ENCODE measurements at regions not wholly inside any gene's neighbourhood (a gene's known extent, or its start where the extent isn't known, plus 50 kb on each side); places are given as distances from the start of the nearest gene placed in this dataset.

GRCh38 chr9:106580546-106580945 is 282.4 kb upstream of the ZNF462 start:
- Histone ChIP-seq H3K14ac (ENCODE audit: insufficient read depth, low read length) (no peak overlapping the region), H3K79me2 (ENCODE audit: insufficient read depth, low read length) (no peaks in the 10 kb centered on the region), H3K27me3 (ENCODE audit: insufficient read depth, low read length) (no peaks in the 10 kb centered on the region), H3K4me2 (ENCODE audit: insufficient read depth, insufficient read length, low read length) (no peak overlapping the region), H4K20me1 (ENCODE audit: control insufficient read depth, insufficient read depth, insufficient read length) (no peaks in the 10 kb centered on the region), H4K91ac (ENCODE audit: insufficient read length, low read depth, low read length) (no peak overlapping the region), H2AK5ac (ENCODE audit: insufficient read length, low read length) (no peak overlapping the region), H2BK15ac (ENCODE audit: low read depth, low read length) (no peak overlapping the region), H3K9ac (ENCODE audit: extremely low read depth, insufficient read length, low read length) (no peak overlapping the region), H2BK120ac (ENCODE audit: low read depth, low read length, poor library complexity, severe bottlenecking) (no peak overlapping the region), H2BK20ac (ENCODE audit: low read depth, low read length, poor library complexity, severe bottlenecking) (no peak overlapping the region), H2AFZ (ENCODE audit: low read length) (no peak overlapping the region), H3K4ac (ENCODE audit: low read depth, low read length) (no peak overlapping the region), H4K5ac (ENCODE audit: insufficient read length, low read depth, low read length) (no peak overlapping the region), H3K56ac (ENCODE audit: insufficient read length, low read depth, low read length) (no peak overlapping the region), H3K4me1 (ENCODE audit: insufficient read depth, low read length) (no peaks in the 10 kb centered on the region), H3K23ac (ENCODE audit: insufficient read length, low read depth, low read length) (no peak overlapping the region), H3K23me2 (ENCODE audit: insufficient read length, low read depth, low read length, poor library complexity, severe bottlenecking) (no peaks in the 10 kb centered on the region), H3K9me3 (ENCODE audit: control insufficient read depth, low read depth, low read length) (no peaks in the 10 kb centered on the region), H3K79me1 (ENCODE audit: insufficient read depth, low read depth, low read length, poor library complexity, severe bottlenecking) (no peaks in the 10 kb centered on the region), H4K8ac (replicated peaks; ENCODE audit: insufficient read length, low read depth, low read length) (no peak overlapping the region), H2BK12ac (ENCODE audit: insufficient read length, low read depth, low read length) (no peak overlapping the region), H3T11ph (ENCODE audit: low read length) (no peak overlapping the region), H2BK5ac (ENCODE audit: insufficient read length, low read length) (no peak overlapping the region), H3K27ac (ENCODE audit: insufficient read length, low read depth, low read length) (no peak overlapping the region), H3K18ac (ENCODE audit: insufficient read length, low read depth, low read length) (no peak overlapping the region)
- no peak overlapping the region for H3K27ac Mint-ChIP-seq
- WGBS (ENCODE audit: extremely low coverage, insufficient read length, low lambda C conversion rate): no CpG with 5 or more reads among the region's 1 CpG
- H3K4me1 Mint-ChIP-seq: peaks cover 6 to 10% of the 10 kb centered on the region in 2 experiments; a peak in 2 of 4 replicates
- H3K36me3 Mint-ChIP-seq (ENCODE audit: insufficient read depth in 1 of 3, low read depth in 3 of 3): no peaks in the 10 kb centered on the region
- H3K4me3 Mint-ChIP-seq: no peak overlapping the region
- no peak for TF ChIP-seq CTCF (conservative IDR thresholded peaks at IDR 0.05)
- H3K27me3 Mint-ChIP-seq (ENCODE audit: low read depth): no peaks in the 10 kb centered on the region
- no peak for DNase-seq
- H3K9me3 Mint-ChIP-seq: no peaks in the 10 kb centered on the region

All from H9 (cell line).